ENCODE measurements at regions not wholly inside any gene's neighbourhood (a gene's known extent, or its start where the extent isn't known, plus 50 kb on each side); places are given as distances from the start of the nearest gene placed in this dataset.

DNA sequence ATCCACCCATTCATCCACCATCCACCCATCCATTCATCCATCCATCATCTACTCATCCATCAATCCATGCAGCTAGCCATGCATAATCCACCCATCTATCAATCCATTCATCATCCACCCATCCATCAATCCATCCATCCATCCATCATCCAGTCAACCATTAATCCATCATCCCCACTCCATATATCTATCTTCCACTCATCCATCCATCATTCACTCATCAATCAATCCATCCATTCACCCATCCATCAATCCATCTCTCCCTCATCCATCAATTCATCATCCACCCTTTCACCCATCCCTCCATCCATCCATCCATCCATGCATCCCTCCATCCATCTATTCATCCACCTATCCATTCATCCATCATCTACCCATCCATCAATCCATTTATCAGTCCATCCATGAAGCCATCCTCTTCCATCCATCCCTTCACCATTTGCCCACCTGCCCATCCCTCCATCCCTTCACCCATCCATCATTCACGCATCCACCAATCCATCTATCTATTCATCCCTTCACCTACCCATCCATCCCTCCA lies 689.4 kb downstream of the BRD1 start:
- no peak for DNase-seq (ENCODE audit: low spot score)

- no peak for DNase-seq (ENCODE audit: low spot score)
These were observed 690.4 kb downstream of the BRD1 start for GRCh38 chr22:49137206-49137840.

- no peak for DNase-seq (ENCODE audit: low spot score)
These were observed 690.9 kb downstream of the BRD1 start for GRCh38 chr22:49136816-49137180.

GRCh38 chr22:49136041-49136815 lies 691.4 kb downstream of the BRD1 start:
- DNase-seq (ENCODE audit: low spot score), result no peak

- no peak for DNase-seq (ENCODE audit: low spot score)
These were observed 693.6 kb downstream of the BRD1 start for GRCh38 chr22:49134076-49134475.

DNA sequence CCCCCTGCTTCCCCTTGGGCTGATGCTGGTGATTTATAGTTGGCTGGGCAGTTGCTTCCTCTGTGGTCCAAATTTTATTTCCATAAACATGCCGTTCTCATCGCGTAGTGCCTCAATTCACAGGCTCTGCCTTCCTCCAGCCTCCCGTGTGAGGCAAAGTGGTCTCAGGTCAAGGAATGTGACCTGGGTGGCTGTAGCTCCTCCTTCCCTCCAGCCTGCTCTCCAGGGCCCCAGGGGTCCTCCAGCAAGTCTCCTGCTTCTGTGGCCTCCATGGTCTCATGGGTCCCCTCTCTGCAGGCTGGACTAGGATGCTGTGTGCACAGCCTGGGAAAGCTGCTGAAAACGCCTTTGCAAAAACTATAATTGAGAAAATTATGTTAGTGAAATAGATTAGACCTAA lies 694.1 kb downstream of the BRD1 start:
- DNase-seq (ENCODE audit: low spot score), result no peak

DNA sequence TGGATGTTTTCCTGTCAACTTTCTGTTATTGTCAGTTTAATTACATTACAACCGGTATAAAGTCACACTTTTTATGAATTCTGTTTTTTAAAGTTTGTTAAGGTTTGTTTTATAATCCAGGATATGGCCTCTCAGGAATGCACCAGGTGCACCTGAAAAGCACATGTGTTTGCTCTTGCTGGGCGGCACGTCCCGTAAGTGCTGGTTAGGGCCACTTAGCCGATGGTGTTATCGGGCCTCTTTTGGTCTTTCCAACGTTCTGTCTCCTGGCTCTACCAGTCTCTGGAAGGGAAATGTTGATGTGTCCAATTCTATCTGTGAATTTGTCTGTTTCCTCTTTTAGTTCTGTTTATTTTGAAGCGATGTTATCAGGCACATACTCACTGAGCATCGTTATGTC lies 695.7 kb downstream of the BRD1 start:
- DNase-seq (ENCODE audit: low spot score), result no peak

- no peak for DNase-seq (ENCODE audit: low spot score)
These were observed 697.9 kb downstream of the BRD1 start for GRCh38 chr22:49129736-49130135.

- DNase-seq (ENCODE audit: low spot score), result no peak
These were observed 698.8 kb downstream of the BRD1 start for GRCh38 chr22:49128874-49129273.

GRCh38 chr22:49124608-49125007 lies 703.1 kb downstream of the BRD1 start:
- DNase-seq (ENCODE audit: low spot score), result no peak

- DNase-seq (ENCODE audit: low spot score), result no peak
These were observed 704.0 kb downstream of the BRD1 start for GRCh38 chr22:49123621-49124192.

DNA sequence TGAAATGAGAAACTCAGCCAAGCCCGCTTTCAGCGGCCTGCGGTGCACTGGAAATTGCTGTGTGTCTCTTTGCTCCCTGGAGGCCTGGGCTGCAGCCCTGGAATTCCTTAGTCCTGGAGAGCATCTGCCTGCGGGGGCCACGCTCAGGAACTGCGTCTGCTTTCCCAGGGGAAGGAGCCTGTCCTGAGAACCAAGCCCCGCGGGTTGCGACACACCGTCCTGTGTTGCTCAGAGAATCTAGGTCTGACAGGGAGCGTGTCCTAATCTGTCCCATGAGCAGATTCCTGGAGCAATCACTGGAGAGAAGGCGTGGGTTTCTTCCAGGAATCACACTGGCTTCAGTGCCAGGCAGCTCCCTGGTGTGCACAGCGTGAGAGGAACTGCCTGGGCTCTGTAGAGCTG lies 708.1 kb downstream of the BRD1 start:
- no peak for DNase-seq (ENCODE audit: low spot score)

- DNase-seq (ENCODE audit: low spot score), result no peak
These were observed 709.6 kb downstream of the BRD1 start for GRCh38 chr22:49118065-49118464.

- no peak for DNase-seq (ENCODE audit: low spot score)
These were observed 710.2 kb downstream of the BRD1 start for GRCh38 chr22:49117486-49117885.

DNA sequence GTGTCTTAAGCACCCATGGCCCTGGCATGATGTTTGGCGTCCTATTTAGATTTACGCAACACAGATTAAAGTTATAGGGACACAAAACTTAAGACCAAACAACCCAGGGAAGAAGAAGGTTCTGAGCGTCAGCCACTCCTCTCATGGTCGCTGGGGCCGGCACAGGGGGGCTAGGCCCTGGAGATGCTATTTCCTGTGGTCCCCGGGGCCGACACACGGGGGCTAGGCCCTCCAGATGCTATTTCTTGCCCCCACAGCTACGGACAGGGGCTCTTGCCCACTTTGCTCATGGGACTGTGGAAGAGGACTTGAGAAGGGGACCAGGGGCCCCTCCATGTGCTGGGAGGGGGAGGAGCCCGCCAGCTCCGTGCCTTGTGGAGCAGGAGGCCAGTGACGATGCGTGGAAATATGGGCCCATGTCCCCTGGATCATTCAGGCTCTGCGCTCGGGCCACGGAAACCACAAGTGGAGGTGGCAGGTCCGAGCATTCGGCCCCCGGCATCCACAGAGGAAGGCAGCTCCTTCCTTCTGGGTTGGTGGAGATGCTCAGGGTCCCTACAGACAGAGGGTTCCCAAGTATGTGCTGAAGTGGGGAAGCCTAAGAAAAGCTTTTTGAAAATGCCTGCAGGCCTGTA lies 711.1 kb downstream of the BRD1 start:
- no peak for DNase-seq (ENCODE audit: low spot score)

- no peak for DNase-seq (ENCODE audit: low spot score)
These were observed 711.7 kb downstream of the BRD1 start for GRCh38 chr22:49116021-49116420.

- no peak for DNase-seq (ENCODE audit: low spot score)
These were observed 712.5 kb downstream of the BRD1 start for GRCh38 chr22:49115197-49115596.

- no peak for DNase-seq (ENCODE audit: low spot score)
These were observed 713.9 kb downstream of the BRD1 start for GRCh38 chr22:49113758-49114157.

DNA sequence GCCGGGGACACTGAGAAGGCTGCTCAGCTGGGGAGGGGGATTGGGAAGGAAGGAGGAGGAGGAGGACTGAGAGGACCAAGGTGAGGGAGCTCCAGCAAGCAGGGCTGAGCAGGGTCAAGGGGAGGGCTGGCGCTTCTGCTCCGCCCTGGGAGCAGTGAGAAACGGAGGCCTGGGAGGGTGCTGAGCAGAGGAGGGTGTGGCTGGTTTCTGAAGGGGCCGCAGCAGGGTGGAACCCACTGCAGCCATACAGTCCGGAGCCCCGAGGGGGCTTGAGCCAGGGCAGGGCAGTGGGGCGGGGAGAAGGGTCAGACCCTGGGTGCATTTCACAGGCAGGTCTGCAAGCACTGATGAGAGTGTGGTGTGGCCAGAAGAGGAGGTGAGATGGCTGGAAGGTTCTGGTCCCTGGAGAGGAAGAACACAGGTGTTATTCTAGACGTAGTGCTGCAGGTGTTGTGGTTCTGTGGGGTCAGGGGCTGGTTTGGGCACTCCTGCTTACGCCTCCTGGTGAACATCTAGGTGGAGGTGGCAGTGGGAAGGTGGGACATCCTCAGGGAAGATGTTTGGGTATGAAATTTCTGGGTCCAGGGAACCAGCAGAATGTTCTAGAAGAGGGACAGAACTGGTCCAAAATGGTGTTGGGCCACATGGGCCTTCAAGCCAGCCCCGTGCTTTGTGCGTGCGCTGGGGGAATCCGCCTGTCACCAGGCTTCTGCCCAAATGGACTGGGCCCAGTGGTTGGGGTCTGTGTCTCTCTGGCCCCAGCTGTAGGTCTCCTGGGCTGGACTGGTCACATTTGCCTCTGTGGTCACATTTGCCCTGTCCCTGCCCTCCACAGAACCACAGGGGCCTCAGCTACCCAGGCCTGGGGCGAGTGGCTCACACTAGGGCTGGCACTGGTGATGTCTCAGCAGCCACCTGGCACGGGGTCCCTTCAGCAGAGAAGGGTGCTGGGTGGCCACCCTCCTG lies 714.7 kb downstream of the BRD1 start:
- DNase-seq (ENCODE audit: low spot score), result no peak

DNA sequence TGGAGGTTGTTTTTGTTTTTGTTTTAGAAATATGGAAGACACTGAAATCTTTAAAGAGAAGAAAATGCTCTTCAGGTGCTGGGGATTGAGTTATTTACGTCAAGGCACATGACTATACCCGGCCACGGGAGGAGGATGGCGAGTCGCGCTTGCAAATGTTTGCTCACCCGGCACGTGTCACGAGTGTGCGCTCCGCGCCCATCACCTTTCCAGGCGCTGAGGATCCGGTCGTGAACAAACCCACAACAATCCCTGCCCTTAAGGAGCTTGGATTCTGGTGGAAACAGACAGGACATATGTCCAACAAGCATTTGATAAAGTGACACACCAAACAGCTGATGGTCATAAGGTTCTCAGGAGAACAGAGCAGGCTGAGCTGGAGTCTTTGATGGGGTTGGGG lies 715.5 kb downstream of the BRD1 start:
- no peak for DNase-seq (ENCODE audit: low spot score)

- DNase-seq (ENCODE audit: low spot score), result no peak
These were observed 716.6 kb downstream of the BRD1 start for GRCh38 chr22:49111085-49111484.
